ENCODE measurements at regions not wholly inside any gene's neighbourhood (a gene's known extent, or its start where the extent isn't known, plus 50 kb on each side); places are given as distances from the start of the nearest gene placed in this dataset.

GRCh38 chr4:58502839-58503238, 1392.7 kb upstream of the IGFBP7 start:
- Histone ChIP-seq H3K27ac (ENCODE audit: low read depth, low read length) (no peak overlapping the region), H3K9ac (ENCODE audit: low read length) (no peak overlapping the region), H3K4me1 (ENCODE audit: control insufficient read depth, insufficient read depth, low read length) (peaks cover 5% of the 10 kb centered on the region; the same call in 1 of the 2 replicates), H3K9me3 (ENCODE audit: control insufficient read depth, insufficient read depth, low read depth, low read length) (no peaks in the 10 kb centered on the region), H3K36me3 (ENCODE audit: control insufficient read depth, insufficient read depth, low read length) (no peaks in the 10 kb centered on the region), H3K4me3 (ENCODE audit: low read depth, low read length) (no peak overlapping the region), H3K27me3 (ENCODE audit: control insufficient read depth, insufficient read depth, low read length) (no peaks in the 10 kb centered on the region)

DNA sequence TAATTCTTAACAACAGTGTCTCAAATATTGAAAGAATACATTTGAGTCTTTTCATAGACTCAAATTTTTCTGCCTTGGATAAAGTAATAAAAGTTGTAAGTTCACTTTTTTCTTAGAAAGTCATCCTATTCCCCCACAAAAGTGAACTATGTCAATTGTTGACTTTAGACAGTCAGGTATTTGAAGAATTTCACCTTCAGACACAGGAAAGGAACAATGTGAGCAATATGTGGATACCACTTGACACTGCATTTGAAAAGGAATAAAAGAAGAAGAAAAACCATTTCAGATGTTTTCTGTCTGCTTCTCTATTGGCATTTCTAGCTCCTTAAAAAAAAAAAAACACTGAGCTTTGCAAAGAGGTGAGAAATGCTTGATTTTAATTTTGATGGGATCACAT, 1389.0 kb upstream of the IGFBP7 start:
- Histone ChIP-seq H3K4me3 (ENCODE audit: low read depth, low read length) (no peak overlapping the region), H3K36me3 (ENCODE audit: control insufficient read depth, insufficient read depth, low read length) (no peaks in the 10 kb centered on the region), H3K9ac (ENCODE audit: low read length) (no peak overlapping the region), H3K27me3 (ENCODE audit: control insufficient read depth, insufficient read depth, low read length) (no peaks in the 10 kb centered on the region), H3K9me3 (ENCODE audit: control insufficient read depth, insufficient read depth, low read depth, low read length) (peaks cover 3% of the 10 kb centered on the region), H3K4me1 (ENCODE audit: control insufficient read depth, insufficient read depth, low read length) (no peaks in the 10 kb centered on the region; the same call in 1 of the 2 replicates), H3K27ac (ENCODE audit: low read depth, low read length) (no peak overlapping the region)

DNA sequence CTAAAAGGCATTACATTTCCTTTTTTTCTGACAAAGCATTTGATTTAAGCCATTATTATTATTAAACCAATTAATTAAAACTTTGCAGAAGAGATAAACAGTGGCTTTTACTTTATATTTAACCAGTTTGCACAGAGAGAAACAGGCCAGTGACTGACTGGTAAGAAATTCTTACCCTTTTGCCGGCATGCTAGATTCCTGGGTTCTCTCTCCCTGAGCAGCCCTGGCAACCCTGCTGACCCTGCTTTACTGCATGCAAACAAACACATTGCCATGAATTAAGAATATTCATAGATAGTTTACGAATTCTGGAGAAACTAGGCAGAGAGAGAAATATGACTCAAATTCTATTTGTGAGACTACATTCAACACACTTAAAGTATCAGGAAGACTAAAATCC, 1381.4 kb upstream of the IGFBP7 start:
- peaks cover 5% of the 10 kb centered on the region for H3K9me3 ChIP-seq (ENCODE audit: control insufficient read depth, insufficient read depth, low read depth, low read length)
- no peak overlapping the region for H3K9ac ChIP-seq (ENCODE audit: low read length)
- H3K27me3 ChIP-seq (ENCODE audit: control insufficient read depth, insufficient read depth, low read length): no peaks in the 10 kb centered on the region
- H3K4me1 ChIP-seq (ENCODE audit: control insufficient read depth, insufficient read depth, low read length): no peaks in the 10 kb centered on the region; the same call in 1 of the 2 replicates
- no peaks in the 10 kb centered on the region for H3K36me3 ChIP-seq (ENCODE audit: control insufficient read depth, insufficient read depth, low read length)
- no peak overlapping the region for H3K27ac ChIP-seq (ENCODE audit: low read depth, low read length)
- H3K4me3 ChIP-seq (ENCODE audit: low read depth, low read length): no peak overlapping the region

DNA sequence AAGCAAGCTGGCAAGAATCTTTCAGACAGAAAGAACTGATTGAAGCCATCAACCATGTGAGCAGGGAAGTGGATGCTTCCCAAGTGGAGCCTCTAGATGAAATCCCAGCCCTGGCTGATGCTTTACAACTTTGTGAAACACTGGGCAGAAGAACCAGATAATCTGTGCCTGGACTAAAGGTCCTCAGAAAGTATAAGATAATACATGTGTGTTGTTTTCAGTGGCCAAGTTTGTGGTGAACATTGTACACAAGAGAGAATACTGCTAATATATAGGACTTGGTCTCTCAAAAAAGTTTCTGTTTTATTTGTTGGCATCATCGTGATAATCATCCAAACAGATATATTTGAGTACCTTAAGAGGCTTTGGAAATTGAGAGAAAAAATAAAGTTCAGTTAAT, 1367.8 kb upstream of the IGFBP7 start:
- Histone ChIP-seq H3K9me3 (ENCODE audit: control insufficient read depth, insufficient read depth, low read depth, low read length) (no peaks in the 10 kb centered on the region), H3K36me3 (ENCODE audit: control insufficient read depth, insufficient read depth, low read length) (no peaks in the 10 kb centered on the region), H3K27ac (ENCODE audit: low read depth, low read length) (no peak overlapping the region), H3K4me1 (ENCODE audit: control insufficient read depth, insufficient read depth, low read length) (no peaks in the 10 kb centered on the region), H3K4me3 (ENCODE audit: low read depth, low read length) (no peak overlapping the region), H3K27me3 (ENCODE audit: control insufficient read depth, insufficient read depth, low read length) (no peaks in the 10 kb centered on the region), H3K9ac (ENCODE audit: low read length) (no peak overlapping the region)

DNA sequence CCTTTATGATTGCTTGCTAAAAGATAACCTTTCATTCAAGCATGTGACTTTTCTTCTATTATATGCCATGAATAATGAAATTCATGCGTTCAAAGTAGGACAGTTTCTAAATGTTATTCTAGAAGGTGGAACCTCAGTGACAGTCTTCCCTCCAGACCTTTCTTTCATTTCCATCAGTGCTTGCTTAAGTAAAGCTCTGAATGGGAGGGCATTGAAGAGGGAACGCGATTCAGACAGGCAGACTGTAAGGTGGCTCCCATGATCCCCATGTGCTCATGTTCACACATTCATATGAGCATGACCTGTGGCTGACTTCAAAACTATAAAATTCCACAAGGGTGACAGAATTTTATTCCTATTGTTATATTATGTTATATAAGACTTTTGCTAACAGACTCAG, 1367.3 kb upstream of the IGFBP7 start:
- no peaks in the 10 kb centered on the region for H3K9me3 ChIP-seq (ENCODE audit: control insufficient read depth, insufficient read depth, low read depth, low read length)
- H3K4me3 ChIP-seq (ENCODE audit: low read depth, low read length): no peak overlapping the region
- H3K27ac ChIP-seq (ENCODE audit: low read depth, low read length): no peak overlapping the region
- H3K36me3 ChIP-seq (ENCODE audit: control insufficient read depth, insufficient read depth, low read length): no peaks in the 10 kb centered on the region
- no peak overlapping the region for H3K9ac ChIP-seq (ENCODE audit: low read length)
- H3K4me1 ChIP-seq (ENCODE audit: control insufficient read depth, insufficient read depth, low read length): no peaks in the 10 kb centered on the region
- no peaks in the 10 kb centered on the region for H3K27me3 ChIP-seq (ENCODE audit: control insufficient read depth, insufficient read depth, low read length)

- Histone ChIP-seq H3K9ac (ENCODE audit: low read length) (no peak overlapping the region), H3K27ac (ENCODE audit: low read depth, low read length) (no peak overlapping the region), H3K36me3 (ENCODE audit: control insufficient read depth, insufficient read depth, low read length) (no peaks in the 10 kb centered on the region), H3K9me3 (ENCODE audit: control insufficient read depth, insufficient read depth, low read depth, low read length) (no peaks in the 10 kb centered on the region), H3K4me3 (ENCODE audit: low read depth, low read length) (no peak overlapping the region), H3K4me1 (ENCODE audit: control insufficient read depth, insufficient read depth, low read length) (no peaks in the 10 kb centered on the region), H3K27me3 (ENCODE audit: control insufficient read depth, insufficient read depth, low read length) (no peaks in the 10 kb centered on the region)
These were observed 1364.9 kb upstream of the IGFBP7 start for GRCh38 chr4:58475097-58475496.

GRCh38 chr4:58465031-58465430, 1354.8 kb upstream of the IGFBP7 start:
- Histone ChIP-seq H3K4me3 (ENCODE audit: low read depth, low read length) (no peak overlapping the region), H3K27me3 (ENCODE audit: control insufficient read depth, insufficient read depth, low read length) (no peaks in the 10 kb centered on the region), H3K27ac (ENCODE audit: low read depth, low read length) (no peak overlapping the region), H3K9me3 (ENCODE audit: control insufficient read depth, insufficient read depth, low read depth, low read length) (peaks cover 18% of the 10 kb centered on the region), H3K36me3 (ENCODE audit: control insufficient read depth, insufficient read depth, low read length) (no peaks in the 10 kb centered on the region), H3K9ac (ENCODE audit: low read length) (no peak overlapping the region), H3K4me1 (ENCODE audit: control insufficient read depth, insufficient read depth, low read length) (no peaks in the 10 kb centered on the region)

DNA sequence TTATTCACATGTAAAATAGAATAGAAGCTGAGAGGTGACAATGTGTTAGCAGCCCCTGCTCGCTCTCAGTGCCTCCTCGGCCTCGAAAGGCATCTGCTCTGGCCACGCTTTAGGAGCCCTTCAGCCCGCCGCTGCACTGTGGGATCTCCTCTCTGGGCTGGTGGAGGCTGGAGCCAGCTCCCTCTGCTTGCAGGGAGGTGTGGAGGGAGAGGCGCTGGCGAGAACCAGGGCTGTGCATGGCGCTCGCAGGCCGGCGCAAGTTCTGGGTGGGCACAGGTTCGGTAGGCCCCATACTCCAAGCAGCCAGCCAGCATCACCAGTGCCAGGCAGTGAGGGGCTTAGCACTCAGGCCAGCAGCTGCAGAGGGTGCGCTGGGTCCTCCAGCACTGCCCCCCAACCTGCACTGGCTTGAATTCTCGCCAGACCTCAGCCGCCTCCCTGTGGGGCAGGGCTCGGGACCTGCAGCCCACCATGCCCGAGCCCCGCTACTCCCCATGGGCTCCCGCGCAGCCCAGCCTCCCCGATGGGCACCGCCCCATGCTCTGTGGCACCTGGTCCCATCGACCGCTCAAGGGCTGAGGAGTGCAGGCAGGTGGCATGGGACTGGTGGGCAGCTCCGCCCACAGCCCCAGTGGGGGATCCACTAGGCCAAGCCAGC, 1346.7 kb upstream of the IGFBP7 start:
- no peaks in the 10 kb centered on the region for H3K36me3 ChIP-seq (ENCODE audit: control insufficient read depth, insufficient read depth, low read length)
- H3K27ac ChIP-seq (ENCODE audit: low read depth, low read length): no peak overlapping the region
- no peak overlapping the region for H3K4me3 ChIP-seq (ENCODE audit: low read depth, low read length)
- peaks cover 4% of the 10 kb centered on the region for H3K9me3 ChIP-seq (ENCODE audit: control insufficient read depth, insufficient read depth, low read depth, low read length)
- no peaks in the 10 kb centered on the region for H3K27me3 ChIP-seq (ENCODE audit: control insufficient read depth, insufficient read depth, low read length)
- H3K9ac ChIP-seq (ENCODE audit: low read length): no peak overlapping the region
- H3K4me1 ChIP-seq (ENCODE audit: control insufficient read depth, insufficient read depth, low read length): no peaks in the 10 kb centered on the region

DNA sequence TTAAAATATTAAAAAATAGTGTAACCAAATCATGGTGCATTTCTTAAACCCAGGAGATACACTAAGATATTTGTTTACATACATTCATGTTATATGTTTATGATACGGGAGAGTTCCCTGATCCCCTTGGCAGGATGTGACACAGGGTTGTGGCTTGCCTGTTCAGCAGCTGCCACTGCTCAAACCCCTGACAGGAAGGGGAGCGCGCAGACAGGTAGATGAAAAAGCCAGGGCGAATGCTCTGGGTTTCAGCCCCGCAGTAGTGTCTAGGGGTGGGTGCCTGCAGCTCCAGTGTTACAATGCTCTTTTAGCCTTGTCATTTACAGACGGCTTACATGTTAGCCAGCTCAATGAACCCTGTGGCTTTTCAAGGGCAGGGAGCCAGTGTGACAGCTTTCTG, 1343.8 kb upstream of the IGFBP7 start:
- H3K27me3 ChIP-seq (ENCODE audit: control insufficient read depth, insufficient read depth, low read length): no peaks in the 10 kb centered on the region
- peaks cover 3% of the 10 kb centered on the region; the same call in 1 of the 2 replicates for H3K9me3 ChIP-seq (ENCODE audit: control insufficient read depth, insufficient read depth, low read depth, low read length)
- no peak overlapping the region for H3K27ac ChIP-seq (ENCODE audit: low read depth, low read length)
- H3K4me1 ChIP-seq (ENCODE audit: control insufficient read depth, insufficient read depth, low read length): no peaks in the 10 kb centered on the region
- no peaks in the 10 kb centered on the region for H3K36me3 ChIP-seq (ENCODE audit: control insufficient read depth, insufficient read depth, low read length)
- no peak overlapping the region for H3K4me3 ChIP-seq (ENCODE audit: low read depth, low read length)
- no peak overlapping the region for H3K9ac ChIP-seq (ENCODE audit: low read length)

- peaks cover under 1% of the 10 kb centered on the region; the same call in 1 of the 2 replicates for H3K9me3 ChIP-seq (ENCODE audit: control insufficient read depth, insufficient read depth, low read depth, low read length)
These were observed 1341.5 kb upstream of the IGFBP7 start for GRCh38 chr4:58451707-58452106.

GRCh38 chr4:58435871-58436270, 1325.7 kb upstream of the IGFBP7 start:
- H3K27me3 ChIP-seq (ENCODE audit: control insufficient read depth, insufficient read depth, low read length): no peaks in the 10 kb centered on the region
- peaks cover 22% of the 10 kb centered on the region for H3K9me3 ChIP-seq (ENCODE audit: control insufficient read depth, insufficient read depth, low read depth, low read length)

More at GRCh38 chr4:58451707-58452106, 1341.5 kb upstream of the IGFBP7 start:
- no peak overlapping the region for H3K4me3 ChIP-seq (ENCODE audit: low read depth, low read length)
- no peaks in the 10 kb centered on the region for H3K4me1 ChIP-seq (ENCODE audit: control insufficient read depth, insufficient read depth, low read length)
- H3K9ac ChIP-seq (ENCODE audit: low read length): no peak overlapping the region
- no peaks in the 10 kb centered on the region for H3K36me3 ChIP-seq (ENCODE audit: control insufficient read depth, insufficient read depth, low read length)
- H3K27me3 ChIP-seq (ENCODE audit: control insufficient read depth, insufficient read depth, low read length): no peaks in the 10 kb centered on the region
- no peak overlapping the region for H3K27ac ChIP-seq (ENCODE audit: low read depth, low read length)

More at GRCh38 chr4:58435871-58436270, 1325.7 kb upstream of the IGFBP7 start:
- H3K36me3 ChIP-seq (ENCODE audit: control insufficient read depth, insufficient read depth, low read length): no peaks in the 10 kb centered on the region
- H3K4me1 ChIP-seq (ENCODE audit: control insufficient read depth, insufficient read depth, low read length): no peaks in the 10 kb centered on the region
- no peak overlapping the region for H3K27ac ChIP-seq (ENCODE audit: low read depth, low read length)
- no peak overlapping the region for H3K9ac ChIP-seq (ENCODE audit: low read length)
- no peak overlapping the region for H3K4me3 ChIP-seq (ENCODE audit: low read depth, low read length)
